OCI-LY3 (cell line): ENCODE measurements at regions not wholly inside any gene's neighbourhood (a gene's known extent, or its start where the extent isn't known, plus 50 kb on each side); places are given as distances from the start of the nearest gene placed in this dataset.

Source experiments
- H2AFZ ChIP-seq: fragments of 200-600, 300-600 bp; shearing (Covaris generic); 2 replicates; pipeline ENCODE4 v1.6.0; 2014; ENCODE audit warnings: antibody characterized with exemption, low read depth, low read length
- H3K27ac ChIP-seq: fragments of 200-600, 300-600 bp; sonication (generic); 2 replicates; pipeline ENCODE4 v1.5.1; 2014; ENCODE audit warnings: mild to moderate bottlenecking, low read length, moderate library complexity, mixed read lengths
- H3K27me3 ChIP-seq: fragments of 200-600, 300-600 bp; sonication (generic); 2 replicates; pipeline ENCODE4 v1.6.1; 2014; ENCODE audit warnings: low read depth, low read length, mixed read lengths
- H3K36me3 ChIP-seq: fragments of 200-600, 300-600 bp; sonication (generic); replicated peaks from 2 replicates; pipeline ENCODE3; 2014; ENCODE audit warnings: low read depth, low read length, mixed read lengths
- H3K4me1 ChIP-seq: fragments of 300-600, 200-600 bp; sonication (generic); 2 replicates; pipeline ENCODE4 v1.6.1; 2014; ENCODE audit warnings: low read length, mixed read lengths
- H3K4me2 ChIP-seq: fragments of 200-600, 300-600 bp; sonication (generic); 2 replicates; pipeline ENCODE4 v1.6.1; 2014; ENCODE audit warnings: low read length, mixed read lengths
- H3K4me3 ChIP-seq: fragments of 300-600, 200-600 bp; sonication (generic); 2 replicates; pipeline ENCODE4 v1.5.1; 2014; ENCODE audit warnings: antibody characterized with exemption, mild to moderate bottlenecking, low read length, moderate library complexity
- H3K79me2 ChIP-seq: fragments of 300-600, 200-600 bp; shearing (Covaris generic); 2 replicates; pipeline ENCODE4 v1.6.1; 2014; ENCODE audit warnings: mild to moderate bottlenecking, low read length, mixed read lengths
- H3K9ac ChIP-seq: fragments of 300-600, 200-600 bp; shearing (Covaris generic); 2 replicates; pipeline ENCODE4 v1.6.0; 2014; ENCODE audit warnings: mild to moderate bottlenecking, low read length, moderate library complexity
- H3K9me3 ChIP-seq: fragments of 200-600, 300-600 bp; shearing (Covaris generic); 2 replicates; pipeline ENCODE4 v1.6.1; 2014; ENCODE audit warnings: low read length, mixed read lengths; ENCODE audit not compliant: insufficient read depth
- H4K20me1 ChIP-seq: fragments of 200-600, 300-600 bp; sonication (generic); 2 replicates; pipeline ENCODE4 v1.6.1; 2016; ENCODE audit warnings: low read length, mixed read lengths; ENCODE audit not compliant: insufficient read depth
- EZH2phosphoT487 ChIP-seq: fragments of 200-600 bp; shearing (Covaris generic); IDR thresholded peaks from 2 replicates; pipeline ENCODE4 v1.6.1; 2018; ENCODE audit warnings: antibody characterized with exemption, mixed run types, low read depth
- TF ChIP-seq, protein P1 (sequence below): fragments of 200-600, 300-600 bp; sonication (generic); IDR thresholded peaks from 2 replicates; pipeline ENCODE4 v1.5.1; 2014; ENCODE audit warnings: antibody characterized with exemption, low read length, low read depth

GRCh38 chr12:102759466-102759865 lies 157.6 kb downstream of the PAH start:
- no peak overlapping the region for H2AFZ ChIP-seq
- no peak overlapping the region for H3K4me3 ChIP-seq
- H3K79me2 ChIP-seq, result no peaks in the 10 kb centered on the region
- no peak for TF ChIP-seq EZH2phosphoT487
- TF ChIP-seq, protein P1, sequence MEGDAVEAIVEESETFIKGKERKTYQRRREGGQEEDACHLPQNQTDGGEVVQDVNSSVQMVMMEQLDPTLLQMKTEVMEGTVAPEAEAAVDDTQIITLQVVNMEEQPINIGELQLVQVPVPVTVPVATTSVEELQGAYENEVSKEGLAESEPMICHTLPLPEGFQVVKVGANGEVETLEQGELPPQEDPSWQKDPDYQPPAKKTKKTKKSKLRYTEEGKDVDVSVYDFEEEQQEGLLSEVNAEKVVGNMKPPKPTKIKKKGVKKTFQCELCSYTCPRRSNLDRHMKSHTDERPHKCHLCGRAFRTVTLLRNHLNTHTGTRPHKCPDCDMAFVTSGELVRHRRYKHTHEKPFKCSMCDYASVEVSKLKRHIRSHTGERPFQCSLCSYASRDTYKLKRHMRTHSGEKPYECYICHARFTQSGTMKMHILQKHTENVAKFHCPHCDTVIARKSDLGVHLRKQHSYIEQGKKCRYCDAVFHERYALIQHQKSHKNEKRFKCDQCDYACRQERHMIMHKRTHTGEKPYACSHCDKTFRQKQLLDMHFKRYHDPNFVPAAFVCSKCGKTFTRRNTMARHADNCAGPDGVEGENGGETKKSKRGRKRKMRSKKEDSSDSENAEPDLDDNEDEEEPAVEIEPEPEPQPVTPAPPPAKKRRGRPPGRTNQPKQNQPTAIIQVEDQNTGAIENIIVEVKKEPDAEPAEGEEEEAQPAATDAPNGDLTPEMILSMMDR, result no peak
- no peaks in the 10 kb centered on the region for H3K9me3 ChIP-seq
- H3K4me1 ChIP-seq, result peaks cover 6% of the 10 kb centered on the region
- no peak overlapping the region for H3K27ac ChIP-seq
- H3K36me3 ChIP-seq, result no peaks in the 10 kb centered on the region
- H3K9ac ChIP-seq, result no peak overlapping the region
- no peaks in the 10 kb centered on the region for H3K27me3 ChIP-seq
- no peaks in the 10 kb centered on the region for H4K20me1 ChIP-seq
- H3K4me2 ChIP-seq, result no peak overlapping the region

DNA sequence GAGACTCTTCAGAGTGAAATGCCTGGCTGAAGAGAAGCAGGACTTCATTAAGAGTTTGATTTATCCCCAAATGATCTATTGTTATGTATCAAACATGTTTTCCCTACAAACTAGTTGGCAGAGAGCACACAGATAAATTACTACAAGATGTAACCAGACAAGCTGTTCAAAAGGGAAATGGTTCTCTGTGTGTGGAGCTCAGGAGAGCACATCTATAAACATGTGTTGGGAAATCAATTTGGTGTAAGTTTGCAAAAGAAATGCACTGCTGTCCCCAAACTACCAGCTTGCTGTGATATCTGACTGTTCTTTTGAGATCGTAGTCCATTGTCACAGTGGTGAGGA lies 159.2 kb downstream of the PAH start:
- H4K20me1 ChIP-seq, result no peaks in the 10 kb centered on the region

GRCh38 chr12:102757154-102757881 lies 159.7 kb downstream of the PAH start:
- H3K4me1 ChIP-seq, result peaks cover 6% of the 10 kb centered on the region
- TF ChIP-seq, protein P1, result no peak
- TF ChIP-seq EZH2phosphoT487, result no peak
- no peaks in the 10 kb centered on the region for H3K27me3 ChIP-seq
- no peaks in the 10 kb centered on the region for H3K79me2 ChIP-seq
- H3K4me2 ChIP-seq, result no peak overlapping the region
- no peak overlapping the region for H3K4me3 ChIP-seq
- no peaks in the 10 kb centered on the region for H4K20me1 ChIP-seq
- H3K9me3 ChIP-seq, result no peaks in the 10 kb centered on the region
- H3K36me3 ChIP-seq, result no peaks in the 10 kb centered on the region
- H3K9ac ChIP-seq, result no peak overlapping the region
- H2AFZ ChIP-seq, result no peak overlapping the region
- no peak overlapping the region for H3K27ac ChIP-seq

More for the DNA sequence above, 159.2 kb downstream of the PAH start:
- Histone ChIP-seq H3K9ac (no peak overlapping the region), H3K4me2 (no peak overlapping the region), H2AFZ (no peak overlapping the region), H3K9me3 (no peaks in the 10 kb centered on the region), H3K27ac (no peak overlapping the region), H3K79me2 (no peaks in the 10 kb centered on the region), H3K27me3 (no peaks in the 10 kb centered on the region), H3K4me3 (no peak overlapping the region), H3K4me1 (peaks cover 6% of the 10 kb centered on the region), H3K36me3 (no peaks in the 10 kb centered on the region)
- no peak for TF ChIP-seq EZH2phosphoT487
- TF ChIP-seq, protein P1, result no peak

DNA sequence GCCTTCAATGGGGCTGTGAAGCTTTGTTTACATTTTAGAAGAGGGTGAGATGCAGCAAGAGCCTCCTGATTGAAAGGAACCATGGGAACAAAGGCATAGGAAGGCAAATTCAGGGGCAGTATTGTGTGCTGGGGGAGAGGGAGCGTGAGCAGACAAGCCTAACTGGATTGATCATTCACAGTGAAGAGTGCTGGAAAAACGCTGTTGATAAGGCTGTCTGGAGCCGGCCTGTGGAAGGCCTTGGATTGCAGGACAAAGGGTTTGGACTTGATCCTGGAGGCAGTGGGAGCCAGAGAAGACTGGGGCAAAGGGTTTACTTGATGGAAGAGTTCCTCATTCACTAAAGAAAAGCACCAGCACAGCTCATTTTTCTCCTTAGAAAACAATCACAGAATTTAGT lies 160.5 kb downstream of the PAH start:
- Histone ChIP-seq H3K4me2 (no peak overlapping the region), H3K4me3 (no peak overlapping the region), H3K79me2 (no peaks in the 10 kb centered on the region), H3K27me3 (no peaks in the 10 kb centered on the region), H3K27ac (no peak overlapping the region), H4K20me1 (no peaks in the 10 kb centered on the region), H2AFZ (no peak overlapping the region), H3K9ac (no peak overlapping the region), H3K4me1 (peaks cover 6% of the 10 kb centered on the region), H3K9me3 (no peaks in the 10 kb centered on the region), H3K36me3 (no peaks in the 10 kb centered on the region)
- no peak for TF ChIP-seq EZH2phosphoT487
- TF ChIP-seq, protein P1, result no peak
